ENCODE measurements at regions not wholly inside any gene's neighbourhood (a gene's known extent, or its start where the extent isn't known, plus 50 kb on each side); places are given as distances from the start of the nearest gene placed in this dataset.

DNA sequence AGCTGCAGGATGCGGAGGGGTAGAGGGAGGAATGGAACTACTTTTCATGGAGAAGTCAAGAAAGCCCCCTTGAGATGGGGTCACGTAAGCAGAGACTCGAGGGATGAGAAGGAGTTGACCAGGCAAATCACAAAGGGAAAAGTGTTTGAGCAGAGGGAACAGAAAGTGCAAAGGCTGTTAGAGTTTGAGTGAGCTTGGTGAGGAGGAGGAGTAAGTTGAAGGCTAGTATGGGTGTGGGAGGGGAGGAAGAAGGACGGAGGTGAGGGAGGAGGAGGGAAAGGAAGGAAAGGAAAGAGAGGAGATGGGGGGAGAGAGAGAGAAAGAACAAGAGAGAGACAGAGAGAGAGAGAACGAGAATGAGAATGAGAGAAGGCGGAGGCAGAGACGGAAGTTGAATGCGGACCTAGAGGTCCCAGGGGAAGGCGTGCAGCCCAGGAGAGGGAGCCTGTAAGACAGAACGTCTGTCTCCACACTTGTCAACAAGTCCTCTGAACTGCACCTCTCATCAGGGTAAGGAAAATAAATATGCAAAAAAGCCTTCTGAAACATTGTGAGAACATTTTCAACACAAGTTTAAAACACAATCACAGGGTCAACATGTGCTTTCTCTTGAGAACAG lies 279.8 kb upstream of the EEF2KMT start:
- no peak for DNase-seq

DNA sequence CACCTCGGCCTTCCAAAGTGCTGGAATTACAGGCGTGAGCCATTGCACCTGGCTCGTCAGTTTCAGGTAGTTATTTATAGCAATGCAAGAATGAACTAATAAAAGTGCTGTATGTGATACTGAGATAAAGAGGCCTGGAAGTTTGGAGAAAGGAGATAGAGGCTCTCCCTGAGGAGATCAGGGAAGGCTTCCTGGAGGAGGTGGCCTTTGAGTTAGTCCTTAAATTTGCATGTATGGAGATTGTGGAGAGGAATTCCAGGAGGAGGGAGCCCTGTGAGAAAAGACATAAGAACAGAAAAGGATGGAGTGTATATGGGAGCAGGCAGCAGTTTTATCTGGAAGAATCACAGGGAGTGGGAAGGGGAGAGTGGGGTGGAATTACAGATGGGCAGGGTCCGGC lies 276.6 kb upstream of the EEF2KMT start:
- no peak for DNase-seq

DNA sequence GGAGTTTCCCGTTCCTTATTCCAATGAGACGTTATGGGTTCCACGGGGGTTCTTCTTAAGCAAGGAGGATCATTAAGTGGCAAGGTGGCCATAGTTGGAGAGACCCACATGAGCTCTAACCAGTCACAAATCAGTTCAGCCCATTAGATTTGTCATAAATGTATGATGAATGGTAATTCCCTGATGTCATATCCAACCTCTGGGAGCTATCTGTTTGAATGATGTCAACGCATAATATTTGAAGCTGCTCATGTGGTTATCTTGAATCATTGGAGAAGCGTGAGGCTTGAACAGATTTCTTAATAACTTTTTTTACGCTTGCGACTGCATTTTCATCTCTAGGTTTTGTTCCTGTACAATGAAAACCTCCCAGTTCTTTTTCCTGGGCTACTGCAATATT lies 270.4 kb upstream of the EEF2KMT start:
- no peak for DNase-seq

DNA sequence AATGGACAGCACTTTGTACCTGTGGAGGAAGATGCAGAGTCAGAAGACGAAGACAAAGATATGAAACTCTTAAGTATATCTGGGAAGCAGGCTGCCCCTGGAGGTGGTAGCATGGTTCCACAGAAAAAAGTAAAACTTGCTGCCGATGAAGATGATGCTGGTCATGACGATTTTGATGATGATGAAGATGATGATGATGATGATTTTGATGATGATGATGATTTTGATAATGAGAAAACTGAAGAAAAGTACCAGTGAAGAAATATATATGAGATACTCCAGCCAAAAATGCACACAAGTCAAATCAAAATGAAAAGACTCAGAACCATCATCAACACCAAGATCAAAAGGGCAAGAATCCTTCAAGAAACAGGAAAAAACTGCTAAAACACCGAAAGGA lies 268.5 kb upstream of the EEF2KMT start:
- no peak for DNase-seq

DNA sequence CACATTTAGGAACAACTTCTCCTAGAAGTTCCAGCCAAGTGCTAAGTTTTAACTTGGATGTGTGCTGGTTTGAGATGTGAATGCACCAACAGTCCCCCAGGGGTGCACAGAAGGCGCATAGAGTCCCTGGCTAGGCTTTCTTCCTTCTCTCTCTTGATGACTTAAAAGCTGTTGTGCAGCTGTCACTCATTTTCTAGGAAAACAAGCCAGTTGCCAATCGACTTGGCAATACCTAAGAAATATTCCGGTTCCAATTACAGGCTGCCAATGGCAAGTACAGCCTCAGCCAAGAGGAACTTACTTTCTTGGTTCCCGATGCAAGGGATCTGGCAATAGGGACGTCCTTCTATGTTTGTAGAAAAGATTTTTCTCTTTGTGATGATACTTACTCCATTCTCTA lies 266.6 kb upstream of the EEF2KMT start:
- no peak for DNase-seq

DNA sequence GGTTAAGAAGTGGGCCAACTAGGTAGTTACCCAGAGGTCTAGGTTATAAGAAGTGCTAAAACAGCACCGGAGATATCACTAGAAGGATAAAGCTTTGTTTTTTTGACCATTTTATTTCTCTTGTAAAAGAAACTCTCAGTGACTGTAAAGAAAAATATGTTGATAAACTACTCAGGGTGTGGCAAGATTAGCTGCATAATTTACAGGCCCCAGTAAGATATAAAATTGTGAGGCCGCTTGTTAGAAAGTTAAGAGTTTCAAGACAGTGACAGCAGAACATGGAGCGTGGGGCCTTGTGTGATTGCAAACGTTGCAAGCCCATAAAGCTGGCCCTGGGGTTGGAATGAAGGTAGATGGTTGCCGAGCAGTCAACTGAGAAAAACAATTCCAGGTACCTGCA lies 263.7 kb upstream of the EEF2KMT start:
- no peak for DNase-seq

DNA sequence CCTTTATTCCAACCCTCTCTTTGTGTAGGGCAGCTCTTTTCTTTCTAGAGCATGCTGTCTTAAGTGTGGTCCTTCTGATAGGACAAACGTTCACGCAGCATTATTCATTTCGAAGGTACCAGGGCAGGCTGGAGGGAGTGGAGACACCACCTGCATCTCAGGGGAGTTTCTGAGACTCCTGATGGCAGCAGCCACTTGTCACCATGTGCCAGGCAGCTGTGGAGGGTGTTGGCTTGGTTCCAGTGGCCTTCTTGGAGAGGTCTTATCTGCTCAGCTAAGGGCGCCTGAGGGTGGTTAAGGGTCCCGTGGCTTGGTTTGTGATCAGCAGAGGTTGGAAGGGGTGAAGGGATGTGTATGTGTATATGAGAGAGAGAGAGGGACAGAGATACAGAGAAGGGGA lies 257.1 kb upstream of the EEF2KMT start:
- DNase-seq: no peak

DNA sequence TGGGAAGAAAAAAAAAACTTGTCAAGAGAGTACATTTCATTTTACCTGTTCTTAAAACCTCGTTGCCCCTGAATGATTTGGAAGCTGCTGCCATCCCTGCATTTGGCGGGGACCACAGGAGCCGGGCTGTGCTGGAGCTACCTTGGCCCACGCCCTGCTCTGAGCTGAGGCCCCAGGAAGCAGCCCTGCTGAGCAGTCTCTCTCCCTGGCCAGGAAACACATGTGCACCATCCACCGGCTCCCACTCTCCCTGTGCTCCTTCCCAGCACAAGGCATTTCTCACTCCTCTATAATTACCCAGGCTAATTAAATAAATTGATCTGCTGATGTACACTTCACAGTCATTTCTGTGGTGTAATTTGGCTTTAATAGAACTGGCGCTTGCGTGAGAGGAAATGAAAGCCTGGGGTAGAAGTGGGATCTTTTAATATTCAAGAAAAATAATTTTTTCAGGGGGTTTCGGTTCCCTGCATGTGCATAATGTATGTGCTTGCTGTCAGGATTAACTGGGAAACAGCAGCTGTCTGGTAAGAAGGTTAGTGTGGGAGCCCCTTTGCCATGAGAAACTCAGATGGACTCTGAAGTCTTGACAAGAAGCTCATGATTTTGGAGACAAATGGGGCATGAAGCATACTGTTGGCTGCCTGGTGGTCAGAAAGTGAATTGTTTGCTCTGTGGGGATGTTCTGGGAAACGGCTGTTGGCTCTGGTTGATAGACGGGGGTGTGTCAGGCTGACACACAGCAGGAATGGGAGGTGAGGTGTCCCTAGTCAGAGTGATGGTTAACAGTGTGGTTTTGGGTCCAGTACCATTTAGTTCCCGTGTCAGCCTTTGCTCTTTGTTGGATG lies 252.3 kb upstream of the EEF2KMT start:
- no peak for DNase-seq

DNA sequence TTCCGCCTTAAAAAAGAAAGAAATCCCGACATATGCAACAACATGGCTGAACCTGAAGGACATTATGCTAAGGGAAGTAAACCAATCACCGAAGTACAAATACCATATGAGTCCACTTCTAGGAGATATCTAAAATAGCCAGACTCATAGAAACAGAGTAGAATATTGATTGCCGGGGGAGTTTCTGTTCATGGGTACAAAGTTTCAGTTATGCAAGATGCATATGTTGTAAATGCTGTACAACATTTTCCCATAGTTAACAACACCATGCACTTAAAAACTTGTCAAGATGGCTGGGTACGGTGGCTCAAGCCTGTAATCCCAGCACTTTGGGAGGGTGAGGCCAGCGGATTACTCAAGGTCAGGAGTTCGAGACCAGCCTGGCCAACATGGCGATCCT lies 251.5 kb upstream of the EEF2KMT start:
- no peak for DNase-seq

DNA sequence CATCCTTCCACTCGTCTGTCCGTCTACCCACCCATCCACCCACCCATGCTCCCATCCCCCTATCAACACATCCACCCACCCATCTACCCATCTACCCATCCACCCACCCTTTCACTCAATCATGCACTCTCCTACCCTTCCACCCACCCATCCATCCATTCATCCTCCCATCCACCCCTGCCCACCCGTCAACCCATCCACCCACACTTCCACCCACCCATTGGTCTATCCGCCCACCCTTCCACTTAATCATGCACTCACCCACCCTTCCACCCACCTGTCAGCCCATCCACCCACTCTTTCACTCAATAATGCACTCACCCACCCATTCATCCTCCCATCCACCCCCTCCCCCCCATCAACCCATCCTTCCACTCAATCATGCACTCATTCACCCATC lies 250.0 kb upstream of the EEF2KMT start:
- no peak for DNase-seq

DNA sequence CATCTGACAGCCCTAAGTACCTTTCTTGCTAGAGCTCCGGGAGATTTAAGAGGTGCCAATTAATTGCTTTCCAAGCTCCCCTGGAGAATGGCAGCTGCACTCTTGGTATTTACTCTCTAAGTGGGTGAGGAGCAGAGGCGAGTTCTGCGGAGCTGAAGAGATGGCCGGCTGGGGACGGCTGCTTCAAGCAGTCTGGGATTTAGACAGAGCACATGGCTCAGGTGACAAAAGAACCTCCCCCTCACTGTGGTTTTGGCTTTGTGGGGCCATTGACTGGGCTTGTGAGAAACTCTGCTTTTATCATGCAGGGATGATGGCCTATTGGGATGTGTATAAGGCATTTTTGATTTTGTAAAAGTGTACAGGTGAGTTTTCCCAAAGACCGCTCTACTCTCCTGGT lies 239.3 kb upstream of the EEF2KMT start:
- DNase-seq: no peak

DNA sequence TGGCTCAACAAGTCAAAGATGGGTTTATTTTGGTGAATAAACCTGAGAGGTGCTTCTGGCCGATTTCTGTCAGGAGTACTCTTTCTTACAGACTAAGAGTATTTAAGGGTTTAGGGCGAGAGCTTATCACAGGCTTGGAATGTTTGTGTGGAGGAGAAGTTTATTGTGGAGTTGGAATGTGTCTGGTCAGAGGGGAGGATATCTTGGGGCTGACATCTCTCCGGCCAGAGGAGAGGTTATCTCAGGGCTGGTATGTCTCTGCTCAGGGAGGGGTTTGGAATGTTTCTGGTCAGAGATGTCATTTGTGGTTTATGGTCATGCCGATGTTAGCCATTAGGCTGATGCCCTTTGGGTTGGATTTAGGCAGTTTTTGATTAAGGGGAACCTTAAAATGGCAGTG lies 236.4 kb upstream of the EEF2KMT start:
- DNase-seq: no peak

DNA sequence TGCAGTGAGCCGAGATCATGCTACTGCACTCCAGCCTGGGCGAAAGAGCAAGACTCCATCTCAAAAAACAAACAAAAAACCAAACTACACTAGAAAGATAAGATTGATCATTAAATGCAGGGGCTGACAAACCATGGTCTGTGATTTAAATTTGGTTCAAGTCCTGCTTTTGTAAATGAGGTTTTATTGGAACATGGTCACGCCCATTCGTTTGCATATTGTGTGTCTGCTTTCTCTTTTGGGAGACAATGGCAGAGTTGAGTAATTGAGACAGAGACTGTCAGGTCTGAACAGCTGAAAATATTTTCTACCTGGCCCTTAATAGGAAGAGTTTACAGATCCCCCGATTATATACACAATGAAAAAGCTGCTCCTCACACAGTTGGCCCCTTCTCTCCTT lies 235.5 kb upstream of the EEF2KMT start:
- no peak for DNase-seq

DNA sequence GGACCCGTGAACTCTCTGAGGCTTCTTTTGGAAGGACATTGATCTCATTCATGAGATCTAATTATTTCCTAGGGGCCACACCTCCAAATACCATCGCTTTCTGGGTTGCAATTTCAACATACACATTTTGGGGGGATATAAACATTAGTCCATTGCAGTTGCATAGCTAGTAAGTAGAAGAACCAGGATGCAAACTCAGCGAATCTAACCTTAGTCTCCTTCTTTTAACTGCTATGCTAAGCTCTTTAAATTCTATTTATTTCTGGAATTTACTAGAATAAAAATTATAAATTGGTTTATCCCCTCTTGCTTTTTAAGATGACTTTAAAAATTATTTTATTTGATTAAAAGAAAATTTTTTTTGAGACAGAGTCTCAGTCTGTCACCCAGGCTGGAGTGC lies 232.5 kb upstream of the EEF2KMT start:
- no peak for DNase-seq

DNA sequence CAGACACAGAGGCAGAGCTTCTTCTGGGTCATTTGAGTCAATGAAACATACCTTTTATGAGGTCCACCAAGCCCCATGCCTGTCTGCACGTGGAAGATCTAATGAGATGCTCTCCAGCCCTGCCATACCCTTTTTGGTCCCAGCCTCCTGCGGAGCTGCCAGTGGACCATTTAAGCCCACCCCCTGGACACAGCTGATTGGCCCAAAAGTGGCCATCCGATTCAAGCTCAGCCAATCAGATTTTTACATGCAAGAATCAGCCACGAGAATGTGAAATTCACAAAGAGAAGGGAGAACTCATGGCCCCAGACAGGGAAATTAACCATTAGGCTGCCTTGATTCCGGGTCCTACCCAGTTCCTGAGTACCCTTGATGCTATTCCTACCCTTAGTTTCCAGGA lies 231.0 kb upstream of the EEF2KMT start:
- no peak for DNase-seq

DNA sequence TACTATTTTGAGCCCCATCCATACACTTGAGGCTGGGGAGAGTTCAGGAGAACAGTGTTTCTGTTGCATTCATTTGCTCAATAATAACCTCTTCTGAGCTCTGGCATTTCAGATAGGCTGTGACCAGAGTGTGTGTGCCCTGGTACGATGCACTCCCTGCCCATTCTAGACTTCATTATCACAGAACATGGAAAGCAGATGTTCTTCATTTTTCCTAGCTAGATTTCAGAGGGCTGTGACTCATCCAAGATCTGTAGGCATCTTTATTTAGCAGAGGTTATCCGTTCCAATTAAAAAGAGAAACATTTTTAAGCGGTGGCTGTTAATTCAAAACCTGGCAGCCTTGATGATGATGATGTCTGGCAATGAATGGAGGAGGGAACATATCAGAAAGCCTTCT lies 228.8 kb upstream of the EEF2KMT start:
- no peak for DNase-seq

DNA sequence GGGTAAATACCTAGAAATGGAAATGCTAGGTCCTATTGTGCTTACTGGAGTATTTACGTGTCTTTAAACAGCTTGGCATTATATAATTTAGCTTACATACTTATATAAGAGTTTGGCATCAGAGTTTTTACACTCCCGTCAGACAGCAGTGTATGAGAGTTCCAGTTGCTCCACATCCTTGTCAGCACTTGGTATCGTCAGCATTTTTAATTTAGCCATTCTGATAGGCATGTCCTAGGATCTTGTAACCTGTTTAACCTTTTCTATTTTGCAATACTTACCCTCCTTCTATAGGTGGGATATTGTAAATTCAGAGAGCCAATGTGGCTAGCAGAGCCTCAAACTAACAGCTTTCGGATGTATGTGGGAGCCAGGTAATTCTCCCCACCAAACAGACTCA lies 228.3 kb upstream of the EEF2KMT start:
- no peak for DNase-seq

DNA sequence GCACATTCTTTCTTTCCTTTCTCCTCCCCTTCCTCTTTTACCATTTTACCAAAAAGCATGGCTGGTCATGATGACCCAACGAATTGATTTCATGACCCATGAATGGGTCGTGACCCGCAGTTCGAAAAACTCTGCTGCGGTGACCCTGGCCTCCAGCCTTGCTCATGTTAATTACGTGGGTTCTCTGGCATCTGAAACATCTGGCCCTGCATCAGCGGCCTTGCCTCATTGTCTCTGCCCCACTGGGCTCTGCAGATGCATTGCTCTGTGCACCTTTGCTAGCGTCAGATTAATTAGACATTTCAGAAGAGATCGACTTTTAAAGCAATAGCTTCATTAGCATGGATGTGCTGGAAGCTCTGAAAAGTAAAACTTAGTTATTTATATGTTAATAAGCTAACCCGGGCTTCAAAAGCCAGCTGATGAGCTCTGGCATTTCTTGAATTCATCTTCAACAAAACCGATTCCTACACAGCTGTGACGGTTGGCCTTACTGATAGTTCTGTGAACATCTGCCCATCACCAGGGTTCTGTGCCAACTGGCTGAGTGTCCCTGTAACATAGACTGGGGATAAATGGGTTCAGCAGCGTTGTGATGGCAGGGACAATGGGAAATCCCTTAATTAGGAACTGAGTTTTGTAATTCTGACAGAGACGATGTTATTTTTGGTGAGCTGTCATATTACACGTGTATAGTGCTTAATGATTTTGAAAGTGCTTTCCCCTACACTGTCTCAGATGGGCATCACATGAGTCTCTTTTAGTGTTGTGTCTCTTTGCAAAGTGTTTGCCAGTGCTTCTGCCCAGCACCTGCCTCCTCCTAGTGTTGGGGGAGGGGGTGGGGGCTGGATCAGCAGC lies 225.9 kb upstream of the EEF2KMT start:
- DNase-seq: no peak

DNA sequence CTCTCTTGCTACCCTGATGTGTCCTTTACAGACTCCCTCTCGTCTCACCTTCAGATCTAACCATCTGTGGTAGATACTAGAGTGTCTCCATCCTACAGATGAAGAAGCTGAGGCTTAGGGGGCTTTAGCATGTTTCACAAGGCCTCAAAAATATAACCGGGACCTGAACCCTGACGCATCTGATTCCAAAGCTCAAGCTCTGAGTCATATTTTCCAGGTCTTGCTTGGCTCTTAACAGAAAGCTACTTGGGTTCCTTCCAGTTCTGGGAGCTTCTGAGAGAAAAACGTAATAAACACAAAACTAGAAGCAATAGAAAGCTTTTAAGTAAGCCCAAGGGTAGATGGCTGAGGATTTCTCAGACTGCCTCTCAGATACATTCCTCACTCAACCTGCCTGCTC lies 224.3 kb upstream of the EEF2KMT start:
- no peak for DNase-seq

DNA sequence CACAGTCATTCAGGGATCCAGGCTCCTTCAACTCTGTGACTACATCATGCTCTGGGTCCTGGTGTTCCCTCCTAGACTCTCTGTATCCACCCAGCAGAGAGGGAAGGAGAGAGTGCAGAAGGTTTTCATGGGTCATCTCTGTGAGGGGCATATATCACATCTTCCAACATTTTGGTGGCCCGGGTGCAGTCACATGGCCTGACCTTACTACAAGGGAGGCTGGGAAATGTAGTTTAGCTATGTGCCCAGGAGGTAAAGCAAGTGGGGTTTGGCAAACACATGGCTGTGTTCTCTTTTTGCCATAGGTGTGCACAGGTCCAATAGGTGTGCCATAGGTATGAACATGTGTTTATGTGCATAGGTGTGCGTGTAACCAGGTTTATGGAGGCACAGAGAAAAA lies 222.2 kb upstream of the EEF2KMT start:
- no peak for DNase-seq

DNA sequence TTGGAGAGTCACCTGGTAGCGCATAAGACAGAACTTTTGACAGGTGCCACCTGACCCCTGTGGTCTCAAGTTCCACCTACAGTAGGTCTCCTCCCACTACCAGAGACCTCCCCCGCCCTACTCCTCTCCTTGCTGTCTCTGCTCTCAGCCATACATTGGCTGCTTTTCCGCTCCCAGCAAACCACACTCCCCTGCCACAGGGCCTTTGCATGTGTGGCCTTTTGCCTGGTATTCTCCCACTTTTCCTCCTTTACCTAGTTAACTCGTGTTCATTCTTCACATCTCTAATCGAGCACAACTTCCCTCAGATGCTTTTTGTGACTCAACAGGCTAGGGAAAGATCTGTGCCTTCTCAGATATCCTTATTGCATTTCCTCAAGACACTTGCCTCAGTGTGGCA lies 218.3 kb upstream of the EEF2KMT start:
- DNase-seq: no peak

DNA sequence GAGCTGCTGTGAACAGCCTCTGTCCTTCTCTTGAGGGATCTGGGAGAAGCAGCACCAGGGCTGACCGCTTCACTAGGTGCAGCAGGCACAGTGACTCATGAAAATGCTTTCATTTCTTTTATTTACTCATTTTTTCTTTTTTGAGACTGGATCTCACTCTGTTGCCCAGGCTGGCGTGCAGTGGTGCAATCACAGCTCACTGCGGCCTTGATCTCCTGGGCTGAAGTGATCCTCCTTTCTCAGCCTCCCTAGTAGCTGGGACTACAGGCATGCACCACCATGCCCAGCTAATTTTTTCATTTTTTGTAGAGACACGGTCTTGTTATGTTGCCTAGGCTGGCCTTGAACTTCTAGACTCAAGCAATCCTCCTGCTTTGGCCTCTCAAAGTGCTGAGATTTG lies 216.8 kb upstream of the EEF2KMT start:
- no peak for DNase-seq

DNA sequence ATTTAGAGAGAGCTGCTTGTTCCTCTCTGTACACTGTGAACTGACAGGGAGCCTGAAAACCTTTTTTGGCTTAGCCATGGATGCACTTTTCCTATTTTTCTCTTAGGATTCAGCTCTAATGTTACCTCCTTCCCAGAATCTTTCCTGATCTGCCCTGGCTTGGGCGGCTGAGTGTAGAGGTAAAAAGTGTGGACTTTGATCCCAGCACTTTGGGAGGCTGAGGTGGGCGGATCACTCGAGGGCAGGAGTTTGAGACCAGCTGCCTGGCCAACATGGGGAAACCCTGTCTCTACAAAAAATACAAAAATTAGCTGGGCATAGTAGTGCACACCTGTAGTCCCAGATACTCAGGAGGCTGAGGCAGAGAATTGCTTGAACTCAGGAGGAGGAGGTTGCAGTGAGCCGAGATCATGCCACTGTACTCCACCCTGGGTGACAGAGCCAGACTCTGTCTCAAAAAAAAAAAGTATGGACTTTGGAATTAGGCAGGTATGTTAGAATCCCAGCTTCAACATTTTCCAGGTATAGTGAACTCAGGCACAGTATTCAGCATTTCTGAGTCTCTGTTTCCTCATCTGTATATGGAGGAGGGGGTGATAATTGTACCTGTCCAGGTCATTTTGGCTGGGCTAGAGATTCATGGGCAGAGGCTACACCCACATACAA lies 212.5 kb upstream of the EEF2KMT start:
- DNase-seq: no peak
